ENCODE measurements at regions not wholly inside any gene's neighbourhood (a gene's known extent, or its start where the extent isn't known, plus 50 kb on each side); places are given as distances from the start of the nearest gene placed in this dataset.

GRCh38 chr16:73878611-73879010 lies 418.0 kb upstream of the PSMD7 start:
- CTCF ChIA-PET (ENCODE audit: unreplicated experiment) = interaction anchor here (0.6 kb wide), 2 partner anchors 925 to 1382 kb away, joined by 3 to 4 read pairs; no protein-coding TSS in a partner anchor
- no TSS peak for BruUV-seq (replicated peaks)

GRCh38 chr16:73877150-73877549 lies 419.5 kb upstream of the PSMD7 start:
- BruUV-seq (replicated peaks) = no TSS peak
- no peaks in the 10 kb centered on the region for H3K9me3 ChIP-seq (ENCODE audit: low read length)

More at GRCh38 chr16:73878611-73879010, 418.0 kb upstream of the PSMD7 start:
- H3K27ac ChIP-seq (ENCODE audit: low read depth, low read length, poor library complexity, severe bottlenecking) = no peak overlapping the region
- TF ChIP-seq EZH2phosphoT487 (IDR thresholded peaks at IDR 0.05; ENCODE audit: borderline replicate concordance, low read depth, low read length) (no peak), CTCF (conservative IDR thresholded peaks at IDR 0.05; ENCODE audit: low read length) (peak; percentile 68)
- H3K79me2 ChIP-seq (ENCODE audit: insufficient read depth, low read depth, low read length) = no peaks in the 10 kb centered on the region
- DNase-seq (ENCODE audit: low spot score) = peak; percentile 29
- no peak overlapping the region for H3K4me3 ChIP-seq (ENCODE audit: low read depth, low read length, poor library complexity, severe bottlenecking)
- no peak overlapping the region for H2AFZ ChIP-seq (ENCODE audit: low read length)
- H3K4me2 ChIP-seq (ENCODE audit: low read length) = no peak overlapping the region
- H3K9me3 ChIP-seq (ENCODE audit: low read length) = no peaks in the 10 kb centered on the region
- no peaks in the 10 kb centered on the region for H4K20me1 ChIP-seq (ENCODE audit: insufficient read depth, low read length)
- H3K4me1 ChIP-seq (ENCODE audit: insufficient read depth, low read length, poor library complexity, severe bottlenecking) = no peaks in the 10 kb centered on the region
- POLR2A ChIA-PET = interaction anchor here (0.8 kb wide), 1 partner anchor 1477 kb away, joined by 5 read pairs; no protein-coding TSS in a partner anchor
- H3K9me2 ChIP-seq (ENCODE audit: insufficient read depth, low read length) = no peaks in the 10 kb centered on the region
- intact Hi-C loops (cut with micrococcal nuclease; ENCODE audit: unreplicated experiment) = no loop called here
- H3K36me3 ChIP-seq (ENCODE audit: insufficient read depth, low read length) = no peaks in the 10 kb centered on the region

More at GRCh38 chr16:73877150-73877549, 419.5 kb upstream of the PSMD7 start:
- Histone ChIP-seq H3K9me2 (ENCODE audit: insufficient read depth, low read length) (no peaks in the 10 kb centered on the region), H3K4me1 (ENCODE audit: insufficient read depth, low read length, poor library complexity, severe bottlenecking) (no peaks in the 10 kb centered on the region), H3K4me3 (ENCODE audit: low read depth, low read length, poor library complexity, severe bottlenecking) (no peak overlapping the region), H3K36me3 (ENCODE audit: insufficient read depth, low read length) (no peaks in the 10 kb centered on the region), H3K4me2 (ENCODE audit: low read length) (no peak overlapping the region), H4K20me1 (ENCODE audit: insufficient read depth, low read length) (no peaks in the 10 kb centered on the region), H2AFZ (ENCODE audit: low read length) (no peak overlapping the region), H3K79me2 (ENCODE audit: insufficient read depth, low read depth, low read length) (no peaks in the 10 kb centered on the region), H3K27ac (ENCODE audit: low read depth, low read length, poor library complexity, severe bottlenecking) (no peak overlapping the region)
- ChIA-PET CTCF (ENCODE audit: unreplicated experiment) (no interaction called here), POLR2A (interaction anchor here (0.6 to 0.9 kb wide), 4 partner anchors 160 to 553 kb away, joined by 3 read pairs; no protein-coding TSS in a partner anchor)
- DNase-seq (ENCODE audit: low spot score) = no peak
- intact Hi-C loops (cut with micrococcal nuclease; ENCODE audit: unreplicated experiment) = no loop called here
- TF ChIP-seq CTCF (conservative IDR thresholded peaks at IDR 0.05; ENCODE audit: low read length) (no peak), EZH2phosphoT487 (IDR thresholded peaks at IDR 0.05; ENCODE audit: borderline replicate concordance, low read depth, low read length) (no peak)

All from OCI-LY7 (cell line).